ENCODE measurements at regions not wholly inside any gene's neighbourhood (a gene's known extent, or its start where the extent isn't known, plus 50 kb on each side); places are given as distances from the start of the nearest gene placed in this dataset.
A peak's percentile ranks its signal among the peaks of the same experiment; 100 is the strongest.

DNA sequence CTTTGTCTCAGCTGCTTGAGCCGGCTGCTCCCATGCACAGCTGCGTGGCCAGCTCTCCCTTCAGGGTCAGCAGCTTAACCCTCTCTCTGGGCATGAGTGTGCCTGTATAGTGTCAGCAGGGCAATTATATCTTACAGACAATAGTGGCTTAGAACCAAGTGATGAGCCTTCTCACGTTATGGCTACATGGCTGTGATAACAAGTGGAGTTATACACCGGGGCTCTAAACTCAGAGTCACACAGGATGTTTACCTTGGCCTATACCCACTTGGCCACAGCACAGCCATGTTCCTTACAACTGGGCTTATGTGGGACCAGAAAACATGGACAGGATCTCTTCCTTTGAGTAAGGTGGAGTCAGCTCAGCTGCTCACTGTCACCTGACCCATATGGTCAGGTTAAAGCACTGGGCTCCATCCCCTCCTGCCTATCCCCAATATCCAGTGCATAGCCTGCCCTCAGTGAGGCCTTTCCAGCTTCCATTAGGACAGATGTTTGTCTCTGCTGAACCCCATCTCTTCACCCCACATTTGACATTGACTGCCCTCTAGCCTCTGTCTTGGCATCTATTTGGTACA, 294.2 kb upstream of the NCKAP5 start:
- FAIRE-seq (no peak), DNase-seq (ENCODE audit: low read depth in 1 of 2, low spot score in 2 of 2) (peak in 1 of 2 experiments; percentile 8)
- Histone ChIP-seq H3K4ac (replicated peaks; ENCODE audit: insufficient read length, low read depth, low read length) (no peak overlapping the region), H3K27me3 (replicated peaks in 1 of 4; ENCODE audit: control insufficient read depth in 3 of 4, extremely low read depth in 1 of 4, insufficient read depth in 3 of 4, low read length in 3 of 4) (no peaks in the 10 kb centered on the region), H4K20me1 (replicated peaks in 1 of 2; ENCODE audit: control insufficient read depth in 1 of 2, insufficient read depth in 2 of 2, low read length in 2 of 2) (no peaks in the 10 kb centered on the region), H3K79me1 (ENCODE audit: low read depth, low read length) (no peaks in the 10 kb centered on the region), H2AFZ (ENCODE audit: low read length) (no peak overlapping the region), H3K4me3 (ENCODE audit: extremely low read depth in 1 of 4, insufficient read depth in 2 of 4, low read depth in 3 of 4, low read length in 4 of 4) (no peak overlapping the region), H3K4me1 (replicated peaks in 1 of 4; ENCODE audit: control insufficient read depth in 3 of 4, insufficient read depth in 4 of 4, low read length in 3 of 4) (no peaks in the 10 kb centered on the region), H2BK5ac (ENCODE audit: low read depth, low read length) (no peak overlapping the region), H4K91ac (replicated peaks; ENCODE audit: insufficient read length, low read length) (no peak overlapping the region), H3K9me3 (ENCODE audit: insufficient read depth in 2 of 2, low read depth in 1 of 2, low read length in 1 of 2) (no peaks in the 10 kb centered on the region; a peak in 1 of 4 replicates), H4K8ac (ENCODE audit: extremely low read depth, insufficient read depth, low read length) (no peak overlapping the region; the same call in 1 of the 2 replicates), H3K4me2 (ENCODE audit: insufficient read depth in 1 of 2, low read depth in 2 of 2, low read length in 2 of 2) (no peak overlapping the region), H2BK12ac (ENCODE audit: low read depth, low read length) (no peak overlapping the region), H3K79me2 (ENCODE audit: control insufficient read depth in 1 of 2, insufficient read depth in 2 of 2, low read length in 2 of 2) (no peaks in the 10 kb centered on the region), H3K56ac (replicated peaks; ENCODE audit: insufficient read length, low read depth, low read length) (no peak overlapping the region), H3K36me3 (ENCODE audit: control insufficient read depth in 2 of 4, insufficient read depth in 4 of 4, low read length in 3 of 4) (no peaks in the 10 kb centered on the region), H3K18ac (ENCODE audit: extremely low read depth, low read length) (no peak overlapping the region), H3K14ac (ENCODE audit: insufficient read length) (no peak overlapping the region), H2BK15ac (ENCODE audit: low read length) (no peak overlapping the region), H3K23me2 (ENCODE audit: low read depth, low read length) (no peaks in the 10 kb centered on the region; the same call in 1 of the 2 replicates), H3K9ac (replicated peaks in 1 of 4; ENCODE audit: extremely low read depth in 1 of 4, low read depth in 3 of 4, low read length in 3 of 4) (no peak overlapping the region), H3K23ac (ENCODE audit: insufficient read length) (no peak overlapping the region), H2BK20ac (ENCODE audit: low read length) (no peak overlapping the region), H2BK120ac (replicated peaks; ENCODE audit: low read depth, low read length) (no peak overlapping the region), H3K27ac (ENCODE audit: low read depth, low read length) (no peak overlapping the region), H4K5ac (ENCODE audit: insufficient read length, low read depth, low read length) (no peak overlapping the region), H2AK5ac (ENCODE audit: low read depth, low read length) (no peak overlapping the region)
- 96% methylated on average over 4 of the region's 4 CpGs; no CpG with 5 or more reads in 1 of the 2 experiments for WGBS, 2 experiments (ENCODE audit: extremely low coverage in 1 of 2, insufficient coverage in 1 of 2, insufficient read length in 1 of 2, insufficient replicate concordance in 2 of 2, low coverage in 1 of 2, low lambda C conversion rate in 2 of 2, missing lambda C conversion rate in 1 of 2)
- ChIA-PET CTCF (ENCODE audit: partially characterized antibody) (interaction anchor here (2.6 kb wide), 1 partner anchor 18 kb away, joined by 9 read pairs; no protein-coding TSS in a partner anchor), POLR2A (ENCODE audit: partially characterized antibody) (no interaction called here)
- TF ChIP-seq SP4 (IDR thresholded peaks at IDR 0.05; ENCODE audit: low read length): no peak
- TF ChIP-seq, protein P1, sequence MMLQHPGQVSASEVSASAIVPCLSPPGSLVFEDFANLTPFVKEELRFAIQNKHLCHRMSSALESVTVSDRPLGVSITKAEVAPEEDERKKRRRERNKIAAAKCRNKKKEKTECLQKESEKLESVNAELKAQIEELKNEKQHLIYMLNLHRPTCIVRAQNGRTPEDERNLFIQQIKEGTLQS (IDR thresholded peaks at IDR 0.05; ENCODE audit: insufficient read depth, low read depth, low read length): no peak
- TF ChIP-seq JUND (IDR thresholded peaks at IDR 0.05; ENCODE audit: low read length): no peak
- no peak for TF ChIP-seq PHF8 (conservative IDR thresholded peaks at IDR 0.05; ENCODE audit: low read depth, low read length)

Measured in H1 (cell line).